GM18505 (cell line): ENCODE measurements at regions not wholly inside any gene's neighbourhood (a gene's known extent, or its start where the extent isn't known, plus 50 kb on each side); places are given as distances from the start of the nearest gene placed in this dataset.
"Not testable (repeated sequence)": the region's sequence is repeated elsewhere in the genome, so short reads cannot be mapped to it uniquely, and the experiment has no call there.

Source experiments
- ATAC-seq: cut with Tn5 transposase; IDR thresholded peaks from one replicate; pipeline ENCODE4 v1.9.1; 2021; ENCODE audit not compliant: unreplicated experiment

- not testable (repeated sequence) for ATAC-seq
These were observed 116.6 kb downstream of the SYT15B start for GRCh38 chr10:47646686-47647273.

- ATAC-seq, result not testable (repeated sequence)
These were observed 103.5 kb upstream of the AGAP9 start for GRCh38 chr10:47626975-47627374.

DNA sequence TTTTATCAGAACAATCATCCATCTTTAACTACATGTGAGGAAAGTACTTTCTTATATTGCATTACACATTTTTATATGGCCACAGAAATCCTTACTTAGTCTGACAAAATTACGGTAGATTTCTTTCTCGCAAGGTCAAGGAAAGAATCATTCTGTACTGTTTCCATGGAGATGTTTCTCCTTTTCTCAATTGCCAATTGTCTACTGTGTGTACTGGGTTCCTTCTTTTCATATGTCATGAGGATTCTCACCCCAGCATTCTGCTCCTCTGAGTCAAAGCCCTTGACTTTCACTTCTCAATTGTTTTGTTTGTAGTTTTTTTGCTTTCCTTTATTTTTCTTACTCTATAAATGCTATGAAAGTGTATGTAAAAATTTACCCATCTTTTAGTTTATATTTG lies 99.3 kb upstream of the AGAP9 start:
- ATAC-seq, result not testable (repeated sequence)

DNA sequence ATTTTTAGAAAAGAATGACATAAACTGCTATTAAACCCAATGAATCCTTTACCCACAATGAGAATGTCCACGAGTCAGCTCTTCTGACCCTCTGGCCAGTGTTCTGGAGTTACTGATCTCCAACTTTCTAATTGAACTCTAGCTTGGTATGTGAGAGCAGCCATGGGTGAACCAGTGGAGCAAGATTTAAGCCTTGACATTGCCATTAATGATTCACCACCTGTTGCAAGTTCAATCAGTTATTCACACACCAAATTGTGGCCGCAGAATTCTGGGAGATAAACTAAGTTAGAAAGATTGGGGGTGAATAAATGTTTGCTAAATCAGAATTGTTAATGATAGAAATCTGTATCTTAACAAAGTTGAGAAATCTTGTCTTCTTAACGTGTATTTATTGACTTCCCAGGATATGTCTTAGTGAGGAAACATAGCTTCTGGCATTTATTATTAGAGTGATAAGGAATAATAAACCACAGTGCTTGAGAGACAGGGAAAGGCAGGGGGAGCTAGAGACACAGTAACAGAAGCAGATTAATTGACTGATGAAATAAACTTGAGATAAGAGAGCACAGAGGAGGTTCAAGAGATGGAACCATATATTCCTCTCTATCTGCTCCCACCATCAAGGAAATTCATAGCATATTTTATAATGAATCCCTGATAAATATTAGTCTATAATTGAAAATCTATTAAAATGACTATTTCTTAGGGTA lies 96.0 kb upstream of the AGAP9 start:
- not testable (repeated sequence) for ATAC-seq

DNA sequence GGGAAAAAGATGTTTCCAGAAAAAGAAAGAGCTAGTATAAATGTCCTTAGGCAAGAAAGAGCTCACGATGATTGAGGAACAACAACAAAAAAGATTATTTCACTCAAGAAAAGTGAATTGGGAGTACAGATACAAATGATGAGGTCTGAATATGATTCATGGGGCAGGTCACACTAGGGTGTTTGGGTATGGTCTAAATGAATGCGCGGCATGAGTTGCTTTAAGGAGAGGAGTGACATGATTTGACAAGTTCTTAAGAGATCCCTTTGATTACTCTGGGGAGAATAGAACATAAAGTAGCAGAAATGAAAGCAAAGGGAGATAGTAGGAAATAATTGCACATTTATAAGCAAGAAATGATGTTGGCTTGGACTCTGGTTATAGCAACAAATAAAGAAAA lies 85.9 kb upstream of the AGAP9 start:
- not testable (repeated sequence) for ATAC-seq

GRCh38 chr10:47605791-47606773 lies 82.6 kb upstream of the AGAP9 start:
- not testable (repeated sequence) for ATAC-seq

- not testable (repeated sequence) for ATAC-seq
These were observed 77.2 kb upstream of the AGAP9 start for GRCh38 chr10:47600604-47601003.

DNA sequence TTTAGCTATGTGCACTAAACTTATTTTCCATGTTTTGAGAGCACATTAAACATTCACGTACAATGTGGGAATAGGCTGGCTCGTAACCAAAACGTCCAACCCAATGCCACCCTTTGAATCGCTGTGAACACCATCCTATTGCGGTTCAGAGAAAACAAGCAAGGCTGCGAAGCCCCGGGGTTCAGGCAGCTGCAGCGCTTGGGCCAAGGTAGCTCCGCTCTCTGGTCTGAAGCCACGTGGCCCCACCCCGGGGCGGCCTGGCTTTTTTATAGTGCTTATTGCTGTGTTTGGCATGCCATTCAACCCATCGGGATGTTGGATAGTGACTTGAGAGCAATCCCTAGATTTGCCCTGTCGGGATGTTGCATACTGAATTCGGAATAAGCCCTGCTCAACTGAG lies 76.7 kb upstream of the AGAP9 start:
- not testable (repeated sequence) for ATAC-seq

- ATAC-seq, result not testable (repeated sequence)
These were observed 76.2 kb upstream of the AGAP9 start for GRCh38 chr10:47599657-47600056.

GRCh38 chr10:47593805-47594204 lies 70.4 kb upstream of the AGAP9 start:
- not testable (repeated sequence) for ATAC-seq

DNA sequence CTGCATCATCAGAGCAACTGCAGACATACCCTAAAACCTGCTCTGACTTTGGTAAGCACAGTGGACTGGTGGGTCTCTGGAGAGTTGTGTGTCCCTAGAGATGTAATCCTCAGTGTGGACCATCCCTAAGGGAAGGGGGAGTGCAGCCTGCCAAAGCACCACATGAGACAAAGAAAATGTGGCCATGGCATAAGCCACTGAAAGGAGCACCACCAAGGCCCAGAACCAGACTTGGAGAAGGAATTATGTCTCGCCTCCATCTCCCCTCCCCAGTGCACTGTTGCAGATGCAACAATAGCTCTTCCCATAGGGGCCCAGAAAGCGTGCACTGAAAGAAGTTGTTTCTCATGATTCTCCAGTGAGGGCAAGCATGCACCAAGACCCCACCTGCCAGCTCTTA lies 69.7 kb upstream of the AGAP9 start:
- not testable (repeated sequence) for ATAC-seq

- ATAC-seq, result not testable (repeated sequence)
These were observed 67.5 kb upstream of the AGAP9 start for GRCh38 chr10:47590956-47591355.

- not testable (repeated sequence) for ATAC-seq
These were observed 67.1 kb upstream of the AGAP9 start for GRCh38 chr10:47590534-47590933.

- not testable (repeated sequence) for ATAC-seq
These were observed 58.6 kb upstream of the AGAP9 start for GRCh38 chr10:47582051-47582450.

GRCh38 chr10:47580063-47580462 lies 56.6 kb upstream of the AGAP9 start:
- ATAC-seq, result not testable (repeated sequence)

- ATAC-seq, result peak; percentile 92
These were observed 55.1 kb upstream of the AGAP9 start for GRCh38 chr10:47578547-47578946.
